Fibroblast of mammary gland (primary cell): ENCODE measurements at regions not wholly inside any gene's neighbourhood (a gene's known extent, or its start where the extent isn't known, plus 50 kb on each side); places are given as distances from the start of the nearest gene placed in this dataset.

ENCODE experiments used
- DNase-seq: peaks from one replicate; pipeline ENCODE4 v3.0.0-alpha.2; 2010; ENCODE audit warnings: low read depth
- H3K4me3 ChIP-seq: 2 replicates; pipeline ENCODE4 v1.5.1; 2011; ENCODE audit warnings: low read depth, mild to moderate bottlenecking, low read length, moderate library complexity; ENCODE audit not compliant: control insufficient read depth
- CTCF ChIP-seq: conservative IDR thresholded peaks from 2 replicates; pipeline ENCODE4 v1.5.1; 2011; ENCODE audit warnings: low read depth, low read length, inconsistent platforms; ENCODE audit not compliant: control insufficient read depth, insufficient read depth

- no peak overlapping the region for H3K4me3 ChIP-seq
- no peak for TF ChIP-seq CTCF
- DNase-seq = no peak
Measured at GRCh38 chr17:55572139-55572538, 60.9 kb upstream of the SMIM36 start.

GRCh38 chr17:55571095-55571494, 59.8 kb upstream of the SMIM36 start:
- TF ChIP-seq CTCF = no peak
- peak; percentile 48 for DNase-seq
- H3K4me3 ChIP-seq = no peak overlapping the region

GRCh38 chr17:55570391-55570790, 59.1 kb upstream of the SMIM36 start:
- TF ChIP-seq CTCF = no peak
- H3K4me3 ChIP-seq = no peak overlapping the region
- DNase-seq = no peak

GRCh38 chr17:55567240-55568214, 56.3 kb upstream of the SMIM36 start:
- no peak for TF ChIP-seq CTCF
- H3K4me3 ChIP-seq = no peak overlapping the region
- DNase-seq = peak; percentile 40

- H3K4me3 ChIP-seq = no peak overlapping the region
- DNase-seq = no peak
- no peak for TF ChIP-seq CTCF
Measured at GRCh38 chr17:55564081-55564480, 52.8 kb upstream of the SMIM36 start.

GRCh38 chr17:55563363-55563762, 52.1 kb upstream of the SMIM36 start:
- DNase-seq = no peak
- no peak overlapping the region for H3K4me3 ChIP-seq
- no peak for TF ChIP-seq CTCF

- no peak for DNase-seq
- H3K4me3 ChIP-seq = no peak overlapping the region
- TF ChIP-seq CTCF = no peak
Measured at GRCh38 chr17:55561973-55562495, 50.8 kb upstream of the SMIM36 start.
